ENCODE measurements at regions not wholly inside any gene's neighbourhood (a gene's known extent, or its start where the extent isn't known, plus 50 kb on each side); places are given as distances from the start of the nearest gene placed in this dataset.

- Histone ChIP-seq H2AFZ (ENCODE audit: low read depth, low read length) (no peak overlapping the region), H3K79me2 (ENCODE audit: control insufficient read depth, insufficient read depth, low read length) (no peaks in the 10 kb centered on the region), H3K9ac (replicated peaks; ENCODE audit: extremely low read depth, insufficient read depth, low read length) (no peak overlapping the region), H3K4me1 (ENCODE audit: control insufficient read depth, extremely low read depth, insufficient read depth, low read length) (no peaks in the 10 kb centered on the region), H4K20me1 (replicated peaks; ENCODE audit: control insufficient read depth, extremely low read depth, insufficient read depth, low read length) (no peaks in the 10 kb centered on the region), H3K9me3 (replicated peaks; ENCODE audit: control insufficient read depth, insufficient read depth, low read length) (no peaks in the 10 kb centered on the region), H3K36me3 (ENCODE audit: control insufficient read depth in 2 of 2, extremely low read depth in 1 of 2, insufficient read depth in 2 of 2, low read length in 2 of 2) (no peaks in the 10 kb centered on the region), H3K27me3 (ENCODE audit: control insufficient read depth in 2 of 2, insufficient read depth in 2 of 2, low read length in 2 of 2) (no peaks in the 10 kb centered on the region), H3K9me1 (replicated peaks; ENCODE audit: control insufficient read depth, extremely low read depth, insufficient read depth, low read length) (no peaks in the 10 kb centered on the region), H3K4me2 (ENCODE audit: insufficient read depth, low read length) (no peak overlapping the region), H3K27ac (ENCODE audit: insufficient read depth, low read depth, low read length) (no peak overlapping the region), H3K4me3 (replicated peaks in 1 of 3; ENCODE audit: insufficient read depth in 1 of 3, low read depth in 1 of 3, low read length in 3 of 3) (no peak overlapping the region)
- TF ChIP-seq POLR2A (IDR thresholded peaks at IDR 0.05; ENCODE audit: low read depth, low read length) (no peak), GATA2 (IDR thresholded peaks at IDR 0.05; ENCODE audit: insufficient read depth, insufficient read length, low read depth, low read length) (no peak), MYC (IDR thresholded peaks at IDR 0.05; ENCODE audit: low read depth, low read length) (no peak), EZH2 (IDR thresholded peaks at IDR 0.05; ENCODE audit: borderline replicate concordance, low read depth, low read length, severe bottlenecking) (no peak), POLR2AphosphoS5 (IDR thresholded peaks at IDR 0.05; ENCODE audit: insufficient read depth, low read depth, low read length) (no peak), FOS (IDR thresholded peaks at IDR 0.05; ENCODE audit: borderline replicate concordance, insufficient read depth, low read length) (no peak), CTCF (IDR thresholded peaks at IDR 0.05; ENCODE audit: extremely low read depth in 1 of 2, insufficient read depth in 1 of 2, low read depth in 1 of 2, low read length in 2 of 2) (no peak), MAX (IDR thresholded peaks at IDR 0.05; ENCODE audit: insufficient read depth, insufficient read length) (no peak), JUN (IDR thresholded peaks at IDR 0.05; ENCODE audit: borderline replicate concordance, insufficient read depth, insufficient read length, low read depth) (no peak)
- no peak for FAIRE-seq
- intact Hi-C loops (cut with micrococcal nuclease) = no loop called here
- ChIA-PET POLR2A (no interaction called here), CTCF (no interaction called here)
- no TSS peak for BruUV-seq (replicated peaks)
- dilution Hi-C loops (cut with MboI; ENCODE audit: extremely low pct_ligation_motif_present, low sequenced_read_pairs) = no loop called here
- DNase-seq (ENCODE audit: low read depth, low spot score) = no peak
Measured at GRCh38 chr13:47869776-47870175, 131.3 kb downstream of the SUCLA2 start.
